GM12891 (cell line): ENCODE measurements at regions not wholly inside any gene's neighbourhood (a gene's known extent, or its start where the extent isn't known, plus 50 kb on each side); places are given as distances from the start of the nearest gene placed in this dataset.

ENCODE experiments used
- PAX5 ChIP-seq: IDR thresholded peaks from 2 replicates; pipeline ENCODE4 v1.6.1; 2011; ENCODE audit warnings: low read length, moderate library complexity, mild to moderate bottlenecking; ENCODE audit not compliant: insufficient read depth, severe bottlenecking
- POLR2A ChIP-seq: IDR thresholded peaks from 2 replicates; pipeline ENCODE4 v1.6.1; 2011; ENCODE audit warnings: low read depth, low read length, control low read depth
- POLR2AphosphoS5 ChIP-seq: IDR thresholded peaks from 2 replicates; pipeline ENCODE4 v1.6.1; 2011; ENCODE audit warnings: low read depth, low read length, control low read depth
- POU2F2 ChIP-seq: IDR thresholded peaks from 2 replicates; pipeline ENCODE4 v1.6.1; 2011; ENCODE audit warnings: low read depth, mild to moderate bottlenecking, control low read depth, low read length, moderate library complexity
- SPI1 ChIP-seq: IDR thresholded peaks from 2 replicates; pipeline ENCODE4 v1.6.1; 2011; ENCODE audit warnings: low read depth, low read length, control low read depth
- TAF1 ChIP-seq: IDR thresholded peaks from 2 replicates; pipeline ENCODE4 v1.6.1; 2011; ENCODE audit warnings: low read depth, low read length, control low read depth

DNA sequence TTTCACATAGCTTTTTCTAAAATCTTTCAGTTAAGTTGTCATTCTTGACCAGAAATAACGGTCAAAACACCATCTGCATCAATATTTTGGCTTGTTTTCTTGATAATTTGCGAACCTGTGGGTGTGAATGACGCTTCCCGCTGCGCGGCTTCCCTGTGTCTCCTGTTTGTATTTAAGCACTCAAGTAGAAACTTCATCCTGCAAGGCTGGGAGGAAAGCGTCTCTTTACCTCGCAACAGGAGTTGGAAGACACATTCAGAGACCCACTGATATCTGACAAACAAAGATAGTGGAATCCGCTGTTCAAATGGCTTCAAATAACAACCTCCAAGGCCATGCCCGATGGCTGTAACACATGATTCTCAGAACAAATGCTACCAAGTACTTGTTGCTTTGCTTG is 704.9 kb downstream of the DCDC2C start:
- TF ChIP-seq SPI1 (no peak), POLR2A (no peak), TAF1 (no peak), POLR2AphosphoS5 (no peak), POU2F2 (no peak), PAX5 (no peak)
